ENCODE measurements at regions not wholly inside any gene's neighbourhood (a gene's known extent, or its start where the extent isn't known, plus 50 kb on each side); places are given as distances from the start of the nearest gene placed in this dataset.

GRCh38 chr3:95354489-95354888 lies 1291.6 kb downstream of the NSUN3 start:
- TF ChIP-seq CTCF (IDR thresholded peaks at IDR 0.05; ENCODE audit: borderline replicate concordance, extremely low read depth, low read length, poor library complexity, severe bottlenecking) (no peak), EZH2 (IDR thresholded peaks at IDR 0.05; ENCODE audit: borderline replicate concordance, low read depth, low read length, severe bottlenecking) (no peak)

All from DND-41 (cell line).